ENCODE measurements at regions not wholly inside any gene's neighbourhood (a gene's known extent, or its start where the extent isn't known, plus 50 kb on each side); places are given as distances from the start of the nearest gene placed in this dataset.

GRCh38 chr9:99466781-99467180, 244.7 kb downstream of the SEC61B start:
- no peak overlapping the region for H3K4me3 ChIP-seq
- H3K4me1 ChIP-seq, result no peaks in the 10 kb centered on the region
- H3K36me3 ChIP-seq, result no peaks in the 10 kb centered on the region
- H3K9me3 ChIP-seq (replicated peaks), result no peaks in the 10 kb centered on the region
- H3K27ac ChIP-seq, result no peak overlapping the region
- no peak for DNase-seq
- H3K27me3 ChIP-seq, result no peaks in the 10 kb centered on the region; the same call in 1 of the 2 replicates

GRCh38 chr9:99471033-99471432, 249.0 kb downstream of the SEC61B start:
- Histone ChIP-seq H3K27ac (no peak overlapping the region), H3K4me3 (no peak overlapping the region), H3K9me3 (replicated peaks) (no peaks in the 10 kb centered on the region), H3K27me3 (no peaks in the 10 kb centered on the region), H3K4me1 (no peaks in the 10 kb centered on the region), H3K36me3 (no peaks in the 10 kb centered on the region)
- no peak for DNase-seq

DNA sequence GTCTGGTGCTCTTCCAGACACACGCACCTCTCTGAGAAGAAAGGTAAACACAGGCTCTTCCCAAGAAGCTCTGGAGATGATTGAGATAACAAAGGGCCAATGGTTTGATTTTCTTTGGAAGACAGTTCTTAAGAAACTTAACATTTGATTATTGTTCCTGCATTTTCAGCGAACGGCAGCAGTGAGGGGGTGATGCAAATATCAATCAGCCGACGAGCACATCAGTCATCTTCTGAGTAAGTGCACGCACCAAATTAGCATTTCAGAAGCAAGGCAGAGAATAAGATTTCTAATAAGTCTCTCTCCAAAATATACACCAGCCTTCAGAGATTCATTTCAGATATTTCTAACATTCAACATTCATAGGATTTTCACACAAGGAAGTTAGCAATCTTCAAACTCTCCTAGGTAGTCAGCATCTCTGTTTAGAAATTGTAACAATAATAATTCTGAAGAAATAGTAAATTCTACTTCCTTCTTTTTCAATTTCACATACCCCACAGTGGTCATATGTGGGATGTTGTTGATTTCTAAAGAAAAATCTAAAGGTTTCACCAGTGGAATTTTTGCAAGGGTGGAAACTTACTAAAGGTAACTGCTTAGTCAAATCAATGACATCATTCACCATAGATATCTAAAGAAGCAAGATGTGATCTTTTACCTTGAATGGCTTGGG, 250.3 kb downstream of the SEC61B start:
- H3K27ac ChIP-seq, result no peak overlapping the region
- no peak for DNase-seq
- no peaks in the 10 kb centered on the region for H3K27me3 ChIP-seq
- H3K4me3 ChIP-seq, result no peak overlapping the region
- no peaks in the 10 kb centered on the region for H3K9me3 ChIP-seq (replicated peaks)
- no peaks in the 10 kb centered on the region for H3K4me1 ChIP-seq
- no peaks in the 10 kb centered on the region for H3K36me3 ChIP-seq

DNA sequence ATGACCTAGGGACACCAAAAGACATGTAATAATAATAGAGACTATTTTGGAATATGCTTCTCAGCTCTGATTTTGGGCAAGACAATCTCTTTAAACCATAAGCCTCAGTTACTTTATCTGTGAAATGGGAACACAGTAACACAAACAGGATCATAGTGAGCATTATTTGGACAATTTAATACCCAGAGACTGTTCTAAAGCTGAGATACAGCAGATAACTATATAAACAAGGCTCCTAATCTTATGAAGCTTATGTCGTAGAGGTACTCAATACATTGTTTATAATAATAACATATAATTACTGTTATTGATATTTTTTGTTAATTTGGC, 250.8 kb downstream of the SEC61B start:
- Histone ChIP-seq H3K36me3 (no peaks in the 10 kb centered on the region), H3K4me1 (no peaks in the 10 kb centered on the region), H3K27me3 (no peaks in the 10 kb centered on the region), H3K9me3 (replicated peaks) (no peaks in the 10 kb centered on the region), H3K4me3 (no peak overlapping the region), H3K27ac (no peak overlapping the region)
- no peak for DNase-seq

DNA sequence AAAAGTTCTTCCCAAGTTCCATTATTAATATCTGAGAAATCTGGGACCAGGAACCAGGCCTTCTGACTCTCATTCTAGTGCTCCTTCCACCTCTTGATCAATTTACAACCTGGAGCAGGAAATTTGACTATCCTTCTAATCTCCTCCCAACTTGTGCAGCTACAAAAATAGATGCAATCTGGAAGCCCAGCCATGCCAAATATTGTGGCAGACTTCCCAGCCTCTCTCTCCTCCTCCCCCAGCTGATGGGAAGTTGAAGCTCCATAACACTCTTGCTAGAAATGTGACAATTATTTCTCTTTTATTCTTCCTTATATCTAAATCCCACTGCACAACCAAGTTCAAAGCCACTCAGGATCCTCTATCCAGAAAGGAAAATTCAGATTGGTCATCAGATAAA, 252.1 kb downstream of the SEC61B start:
- Histone ChIP-seq H3K27me3 (no peaks in the 10 kb centered on the region), H3K27ac (no peak overlapping the region), H3K9me3 (replicated peaks) (no peaks in the 10 kb centered on the region), H3K36me3 (no peaks in the 10 kb centered on the region), H3K4me3 (no peak overlapping the region), H3K4me1 (no peaks in the 10 kb centered on the region)
- DNase-seq, result no peak

DNA sequence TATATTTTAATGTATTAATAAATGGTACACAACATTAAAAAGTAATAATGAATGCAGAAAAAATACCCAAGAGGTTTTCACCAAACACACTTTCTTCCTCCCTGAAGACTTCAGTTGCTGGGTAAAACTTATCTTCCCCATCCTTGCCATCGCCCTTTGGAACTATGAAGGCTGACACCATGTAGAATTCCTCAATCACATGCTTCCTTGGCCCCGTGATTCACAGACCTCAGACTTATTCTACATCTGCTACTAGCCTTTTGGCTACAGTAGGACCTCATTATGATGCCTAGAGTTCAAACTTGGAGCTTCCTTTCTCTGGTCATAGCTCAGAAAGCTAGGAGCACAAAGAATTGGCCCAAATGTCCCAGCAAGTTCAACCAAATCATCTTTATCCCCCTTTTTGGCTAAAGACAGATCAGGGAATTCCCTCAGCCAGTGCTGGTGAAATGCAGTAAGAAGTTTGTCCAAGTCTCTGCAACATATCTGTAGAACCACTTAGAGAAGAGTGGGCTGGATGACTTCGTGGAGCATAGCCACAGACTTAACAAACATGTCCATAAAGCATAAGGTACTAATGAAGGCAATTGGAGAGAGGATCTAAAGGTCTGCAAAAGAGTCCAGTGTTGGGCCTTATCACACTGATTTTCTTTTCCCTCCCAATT, 253.5 kb downstream of the SEC61B start:
- Histone ChIP-seq H3K4me1 (no peaks in the 10 kb centered on the region), H3K9me3 (replicated peaks) (no peaks in the 10 kb centered on the region), H3K27ac (no peak overlapping the region), H3K27me3 (no peaks in the 10 kb centered on the region), H3K36me3 (no peaks in the 10 kb centered on the region), H3K4me3 (no peak overlapping the region)
- no peak for DNase-seq

DNA sequence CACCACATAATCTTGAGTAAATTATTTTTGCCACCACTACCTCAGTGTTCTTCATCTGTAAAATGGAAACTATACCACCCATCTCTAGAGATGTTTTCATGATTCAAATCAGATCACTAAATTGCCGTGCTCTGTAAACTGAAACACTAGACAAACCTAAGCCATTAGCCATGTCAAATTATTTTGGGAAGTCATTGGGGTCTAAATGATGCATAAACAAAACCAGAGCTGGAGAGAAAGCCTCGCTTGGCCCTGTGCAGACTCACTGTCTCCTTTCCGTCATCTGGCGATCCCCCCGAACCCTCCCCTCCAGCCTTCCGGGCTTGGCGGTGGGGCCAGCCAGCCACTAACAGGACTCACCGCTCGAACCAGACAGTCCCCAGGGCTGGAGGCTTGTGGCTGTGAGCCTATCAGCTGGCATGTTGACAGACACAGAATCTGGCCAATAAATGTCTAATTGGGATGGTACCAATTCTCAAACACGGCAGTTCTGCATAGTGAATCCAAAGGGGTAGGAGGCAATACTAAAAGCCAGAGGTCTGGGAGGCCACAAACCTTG, 256.5 kb downstream of the SEC61B start:
- H3K27ac ChIP-seq, result no peak overlapping the region
- H3K27me3 ChIP-seq, result no peaks in the 10 kb centered on the region
- no peaks in the 10 kb centered on the region for H3K9me3 ChIP-seq (replicated peaks)
- no peaks in the 10 kb centered on the region for H3K36me3 ChIP-seq
- H3K4me1 ChIP-seq, result no peaks in the 10 kb centered on the region
- DNase-seq, result no peak
- no peak overlapping the region for H3K4me3 ChIP-seq

GRCh38 chr9:99479929-99480328, 257.8 kb downstream of the SEC61B start:
- DNase-seq, result no peak
- Histone ChIP-seq H3K4me3 (no peak overlapping the region), H3K27me3 (no peaks in the 10 kb centered on the region), H3K36me3 (no peaks in the 10 kb centered on the region), H3K4me1 (no peaks in the 10 kb centered on the region), H3K9me3 (replicated peaks) (no peaks in the 10 kb centered on the region), H3K27ac (no peak overlapping the region)

DNA sequence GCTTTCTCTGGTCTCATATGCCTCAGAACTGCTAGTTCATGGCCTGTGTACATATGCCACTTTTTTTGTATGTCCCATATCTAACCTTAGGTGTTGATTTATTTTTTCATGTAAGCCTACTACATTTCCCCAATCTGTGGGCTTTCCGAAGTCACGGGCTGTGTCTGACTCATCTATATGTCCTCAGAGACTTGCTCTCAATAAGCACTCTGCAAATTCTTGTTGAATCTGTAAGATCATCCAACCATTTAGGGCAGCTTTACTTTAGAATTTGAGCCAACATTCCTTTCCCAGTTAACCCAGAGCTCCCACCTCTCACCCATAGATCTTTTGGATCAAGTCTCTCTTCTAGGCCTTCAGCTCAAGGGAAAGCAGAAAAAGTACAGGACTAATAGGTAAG, 263.4 kb downstream of the SEC61B start:
- no peaks in the 10 kb centered on the region for H3K36me3 ChIP-seq
- H3K4me1 ChIP-seq, result no peaks in the 10 kb centered on the region
- no peaks in the 10 kb centered on the region for H3K27me3 ChIP-seq
- H3K4me3 ChIP-seq, result no peak overlapping the region
- DNase-seq, result no peak
- no peaks in the 10 kb centered on the region for H3K9me3 ChIP-seq (replicated peaks)
- H3K27ac ChIP-seq, result no peak overlapping the region

DNA sequence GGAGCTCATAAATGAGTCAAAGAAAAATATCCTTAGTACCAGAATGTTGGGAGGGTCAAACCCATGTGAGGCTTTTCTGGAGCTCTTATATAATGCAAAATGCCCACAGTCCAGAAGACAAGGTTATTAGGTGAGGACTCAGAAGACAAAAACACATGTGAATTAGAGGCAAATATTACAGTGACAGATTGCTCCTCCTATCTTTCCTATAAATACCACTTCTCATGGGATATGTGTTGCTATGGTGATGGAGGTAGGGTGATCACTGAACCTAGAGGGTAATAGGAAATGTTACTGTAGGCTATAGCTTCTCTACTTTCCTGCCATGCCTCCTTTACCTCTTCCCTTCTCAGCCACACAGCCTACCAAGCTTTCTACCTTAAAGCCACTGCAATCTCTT, 264.6 kb downstream of the SEC61B start:
- H3K4me3 ChIP-seq, result no peak overlapping the region
- no peaks in the 10 kb centered on the region for H3K9me3 ChIP-seq (replicated peaks)
- no peaks in the 10 kb centered on the region for H3K36me3 ChIP-seq
- no peaks in the 10 kb centered on the region for H3K27me3 ChIP-seq
- H3K4me1 ChIP-seq, result no peaks in the 10 kb centered on the region
- no peak for DNase-seq
- no peak overlapping the region for H3K27ac ChIP-seq

DNA sequence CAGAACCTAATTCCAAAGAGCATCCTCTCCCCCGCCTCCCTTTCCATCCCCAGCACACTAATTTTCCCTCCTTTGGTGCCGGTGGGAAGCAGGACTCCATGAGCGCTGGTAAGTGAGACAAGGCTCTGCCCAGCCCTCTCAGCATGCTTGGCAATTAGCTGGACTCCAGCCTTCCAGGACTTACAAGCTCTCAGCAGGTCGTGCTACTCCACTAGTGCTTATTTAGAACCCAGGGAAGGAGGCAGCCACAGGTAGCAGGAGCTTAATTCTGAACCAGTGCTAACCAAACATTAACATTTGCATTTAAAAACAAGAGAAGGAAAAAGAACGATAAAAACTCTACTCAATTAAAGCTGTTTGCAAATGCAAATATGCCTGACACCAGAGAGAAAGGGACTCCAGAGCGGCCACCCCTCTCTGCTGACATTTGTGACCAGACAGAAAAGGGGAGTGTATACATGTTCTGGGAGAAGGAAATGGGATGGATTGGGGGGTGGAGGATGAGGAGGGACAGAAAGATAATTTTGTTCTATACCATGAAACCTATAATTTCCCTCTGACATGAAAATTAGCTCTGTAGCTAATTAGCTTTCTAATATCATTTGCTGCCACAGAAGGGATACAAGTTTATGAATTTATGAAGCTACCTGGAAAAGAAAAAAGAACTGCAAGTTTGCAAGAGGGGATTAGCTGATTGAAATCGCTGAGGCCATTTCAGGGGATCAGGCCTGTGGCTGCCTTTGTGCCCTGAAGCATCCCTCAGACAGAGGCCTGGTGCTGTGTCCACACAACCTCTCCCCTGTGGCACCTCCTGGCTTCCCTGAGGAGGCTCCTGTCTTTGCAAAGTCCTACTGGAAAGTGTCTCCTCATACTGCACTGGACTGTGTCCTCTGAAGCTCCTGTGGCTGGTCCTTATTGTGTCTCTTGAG, 266.3 kb downstream of the SEC61B start:
- Histone ChIP-seq H3K36me3 (no peaks in the 10 kb centered on the region), H3K9me3 (replicated peaks) (no peaks in the 10 kb centered on the region), H3K4me1 (no peaks in the 10 kb centered on the region), H3K27ac (no peak overlapping the region), H3K4me3 (no peak overlapping the region), H3K27me3 (no peaks in the 10 kb centered on the region)
- DNase-seq, result no peak

GRCh38 chr9:99489060-99489413, 267.0 kb downstream of the SEC61B start:
- H3K4me3 ChIP-seq, result no peak overlapping the region
- no peak overlapping the region for H3K27ac ChIP-seq
- H3K9me3 ChIP-seq (replicated peaks), result no peaks in the 10 kb centered on the region
- no peaks in the 10 kb centered on the region for H3K36me3 ChIP-seq
- no peak for DNase-seq
- H3K4me1 ChIP-seq, result no peaks in the 10 kb centered on the region
- H3K27me3 ChIP-seq, result no peaks in the 10 kb centered on the region

- Histone ChIP-seq H3K4me1 (no peaks in the 10 kb centered on the region), H3K27ac (no peak overlapping the region), H3K36me3 (no peaks in the 10 kb centered on the region), H3K4me3 (no peak overlapping the region), H3K9me3 (replicated peaks) (no peaks in the 10 kb centered on the region), H3K27me3 (no peaks in the 10 kb centered on the region)
- DNase-seq, result no peak
Measured at GRCh38 chr9:99490729-99491128, 268.6 kb downstream of the SEC61B start.

DNA sequence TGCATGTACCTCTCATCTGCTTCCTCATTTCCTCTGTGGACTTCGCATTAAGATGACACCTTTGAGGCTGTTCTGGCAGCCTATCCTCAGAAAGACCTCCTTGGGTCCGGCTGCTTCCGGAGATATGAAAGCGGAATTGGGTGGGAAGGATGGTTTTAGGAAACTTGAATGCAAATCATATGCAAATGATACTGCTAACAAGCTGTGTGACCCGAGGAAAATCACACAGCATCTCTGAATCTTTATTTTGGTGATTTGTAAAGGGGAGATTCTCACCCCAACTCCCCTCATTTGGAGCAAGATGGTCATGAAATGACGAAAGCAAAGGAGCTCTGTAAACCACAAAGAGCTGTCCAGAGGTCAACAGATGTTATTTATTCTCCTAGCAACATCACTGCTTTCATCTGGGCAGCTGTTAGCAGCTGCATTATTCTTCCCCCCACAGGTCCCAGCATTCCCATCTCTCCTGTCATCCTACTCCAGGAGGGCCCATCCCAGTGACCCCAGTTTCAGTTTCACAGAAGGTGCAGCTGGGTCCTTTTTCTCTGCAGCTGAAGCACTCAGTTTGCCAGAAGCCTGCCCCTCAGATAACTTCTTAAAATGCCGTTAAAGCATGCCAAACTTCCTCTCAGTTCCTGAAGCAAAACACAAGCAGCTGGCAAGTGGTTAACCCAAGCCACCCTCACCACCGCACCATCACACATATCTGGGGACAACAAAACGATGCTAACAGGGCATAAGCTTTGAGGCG, 269.5 kb downstream of the SEC61B start:
- no peak for DNase-seq
- H3K27ac ChIP-seq, result no peak overlapping the region
- no peaks in the 10 kb centered on the region for H3K36me3 ChIP-seq
- H3K9me3 ChIP-seq (replicated peaks), result no peaks in the 10 kb centered on the region
- no peaks in the 10 kb centered on the region for H3K27me3 ChIP-seq
- H3K4me1 ChIP-seq, result no peaks in the 10 kb centered on the region
- H3K4me3 ChIP-seq, result no peak overlapping the region
